ENCODE measurements at regions not wholly inside any gene's neighbourhood (a gene's known extent, or its start where the extent isn't known, plus 50 kb on each side); places are given as distances from the start of the nearest gene placed in this dataset.

GRCh38 chr12:91900971-91901370 is 244.7 kb downstream of the BTG1 start:
- ATAC-seq (no peak), DNase-seq (no peak)
- Histone ChIP-seq H3K27ac (ENCODE audit: low read length) (no peak overlapping the region), H3K4me3 (ENCODE audit: low read length) (no peak overlapping the region), H3K27me3 (ENCODE audit: control insufficient read depth, insufficient read depth) (no peaks in the 10 kb centered on the region), H3K4me1 (ENCODE audit: control insufficient read depth, insufficient read depth, low read length) (peaks cover 4% of the 10 kb centered on the region), H3K9me3 (ENCODE audit: control insufficient read depth, low read length) (no peaks in the 10 kb centered on the region)
- intact Hi-C loops (cut with DNase I), result no loop called here

- intact Hi-C loops (cut with DNase I), result loop anchor here in 1 of 4 donors (10.0 kb wide), 1 partner anchor 236 kb away; no protein-coding TSS in a partner anchor
- Histone ChIP-seq H3K4me3 (ENCODE audit: low read length) (no peak overlapping the region), H3K27ac (ENCODE audit: low read length) (no peak overlapping the region), H3K9me3 (ENCODE audit: control insufficient read depth, low read length) (no peaks in the 10 kb centered on the region), H3K27me3 (ENCODE audit: control insufficient read depth, insufficient read depth) (no peaks in the 10 kb centered on the region), H3K4me1 (ENCODE audit: control insufficient read depth, insufficient read depth, low read length) (peaks cover 4% of the 10 kb centered on the region)
- no peak for DNase-seq
- ATAC-seq, result no peak
- WGBS, result 33% methylated on average over 1 of the region's 1 CpG
These were observed 246.6 kb downstream of the BTG1 start for GRCh38 chr12:91899056-91899455.

GRCh38 chr12:91897025-91897515 is 248.6 kb downstream of the BTG1 start:
- intact Hi-C loops (cut with DNase I), result loop anchor here in 1 of 4 donors (10.0 kb wide), 1 partner anchor 238 kb away; no protein-coding TSS in a partner anchor

GRCh38 chr12:91896286-91897024 is 249.2 kb downstream of the BTG1 start:
- Histone ChIP-seq H3K9me3 (ENCODE audit: control insufficient read depth, low read length) (no peaks in the 10 kb centered on the region), H3K27me3 (ENCODE audit: control insufficient read depth, insufficient read depth) (no peaks in the 10 kb centered on the region), H3K4me3 (ENCODE audit: low read length) (no peak overlapping the region), H3K4me1 (ENCODE audit: control insufficient read depth, insufficient read depth, low read length) (peaks cover 4% of the 10 kb centered on the region), H3K27ac (ENCODE audit: low read length) (no peak overlapping the region)
- peak; percentile 80 to 93 for ATAC-seq
- intact Hi-C loops (cut with DNase I), result loop anchor here in 1 of 4 donors (10.0 kb wide), 1 partner anchor 238 kb away; no protein-coding TSS in a partner anchor
- WGBS, result 39% methylated on average over 5 of the region's 5 CpGs
- peak; percentile 50 to 77 (median 66) for DNase-seq

More at GRCh38 chr12:91897025-91897515, 248.6 kb downstream of the BTG1 start:
- Histone ChIP-seq H3K4me3 (ENCODE audit: low read length) (no peak overlapping the region), H3K4me1 (ENCODE audit: control insufficient read depth, insufficient read depth, low read length) (peaks cover 4% of the 10 kb centered on the region), H3K27ac (ENCODE audit: low read length) (no peak overlapping the region), H3K9me3 (ENCODE audit: control insufficient read depth, low read length) (no peaks in the 10 kb centered on the region), H3K27me3 (ENCODE audit: control insufficient read depth, insufficient read depth) (no peaks in the 10 kb centered on the region)
- DNase-seq, result no peak
- ATAC-seq, result peak in 1 of 2 donors; percentile 12
- 83% methylated on average over 5 of the region's 5 CpGs for WGBS

GRCh38 chr12:91894911-91895310 is 250.7 kb downstream of the BTG1 start:
- no peak for ATAC-seq
- no peaks in the 10 kb centered on the region for H3K9me3 ChIP-seq (ENCODE audit: control insufficient read depth, low read length)
- no peak overlapping the region for H3K4me3 ChIP-seq (ENCODE audit: low read length)
- DNase-seq, result no peak
- H3K27me3 ChIP-seq (ENCODE audit: control insufficient read depth, insufficient read depth), result no peaks in the 10 kb centered on the region
- intact Hi-C loops (cut with DNase I), result loop anchor here in 1 of 4 donors (10.0 kb wide), 1 partner anchor 240 kb away; no protein-coding TSS in a partner anchor
- H3K4me1 ChIP-seq (ENCODE audit: control insufficient read depth, insufficient read depth, low read length), result peaks cover 4% of the 10 kb centered on the region
- H3K27ac ChIP-seq (ENCODE audit: low read length), result no peak overlapping the region

GRCh38 chr12:91893476-91893875 is 252.2 kb downstream of the BTG1 start:
- Histone ChIP-seq H3K9me3 (ENCODE audit: control insufficient read depth, low read length) (no peaks in the 10 kb centered on the region), H3K4me1 (ENCODE audit: control insufficient read depth, insufficient read depth, low read length) (peaks cover 4% of the 10 kb centered on the region), H3K4me3 (ENCODE audit: low read length) (no peak overlapping the region), H3K27ac (ENCODE audit: low read length) (no peak overlapping the region), H3K27me3 (ENCODE audit: control insufficient read depth, insufficient read depth) (no peaks in the 10 kb centered on the region)
- DNase-seq (no peak), ATAC-seq (no peak)
- intact Hi-C loops (cut with DNase I), result loop anchor here in 1 of 4 donors (10.0 kb wide), 1 partner anchor 241 kb away; no protein-coding TSS in a partner anchor
- WGBS, result 78% methylated on average over 3 of the region's 3 CpGs

GRCh38 chr12:91892081-91892855 is 253.4 kb downstream of the BTG1 start:
- H3K27ac ChIP-seq (ENCODE audit: low read length), result no peak overlapping the region
- 45% methylated on average over 4 of the region's 4 CpGs for WGBS
- ATAC-seq (peak in 1 of 2 donors; percentile 46), DNase-seq (no peak)
- no peaks in the 10 kb centered on the region for H3K9me3 ChIP-seq (ENCODE audit: control insufficient read depth, low read length)
- no peaks in the 10 kb centered on the region for H3K27me3 ChIP-seq (ENCODE audit: control insufficient read depth, insufficient read depth)
- H3K4me3 ChIP-seq (ENCODE audit: low read length), result no peak overlapping the region
- intact Hi-C loops (cut with DNase I), result loop anchor here in 1 of 4 donors (10.0 kb wide), 1 partner anchor 243 kb away; no protein-coding TSS in a partner anchor
- H3K4me1 ChIP-seq (ENCODE audit: control insufficient read depth, insufficient read depth, low read length), result peaks cover 4% of the 10 kb centered on the region

- Histone ChIP-seq H3K9me3 (ENCODE audit: control insufficient read depth, low read length) (no peaks in the 10 kb centered on the region), H3K27ac (ENCODE audit: low read length) (no peak overlapping the region), H3K4me3 (ENCODE audit: low read length) (no peak overlapping the region), H3K4me1 (ENCODE audit: control insufficient read depth, insufficient read depth, low read length) (no peaks in the 10 kb centered on the region), H3K27me3 (ENCODE audit: control insufficient read depth, insufficient read depth) (no peaks in the 10 kb centered on the region)
- ATAC-seq (no peak), DNase-seq (no peak)
- intact Hi-C loops (cut with DNase I), result loop anchor here in 1 of 4 donors (10.0 kb wide), 1 partner anchor 244 kb away; no protein-coding TSS in a partner anchor
- 96% methylated on average over 1 of the region's 1 CpG for WGBS
These were observed 254.9 kb downstream of the BTG1 start for GRCh38 chr12:91890742-91891141.

GRCh38 chr12:91889910-91890309 is 255.7 kb downstream of the BTG1 start:
- DNase-seq (no peak), ATAC-seq (no peak)
- Histone ChIP-seq H3K27ac (ENCODE audit: low read length) (no peak overlapping the region), H3K4me1 (ENCODE audit: control insufficient read depth, insufficient read depth, low read length) (no peaks in the 10 kb centered on the region), H3K4me3 (ENCODE audit: low read length) (no peak overlapping the region), H3K27me3 (ENCODE audit: control insufficient read depth, insufficient read depth) (no peaks in the 10 kb centered on the region), H3K9me3 (ENCODE audit: control insufficient read depth, low read length) (no peaks in the 10 kb centered on the region)
- intact Hi-C loops (cut with DNase I), result loop anchor here in 1 of 4 donors (10.0 kb wide), 1 partner anchor 245 kb away; no protein-coding TSS in a partner anchor

- WGBS, result 97% methylated on average over 2 of the region's 2 CpGs
- intact Hi-C loops (cut with DNase I), result no loop called here
- DNase-seq, result no peak
- Histone ChIP-seq H3K9me3 (ENCODE audit: control insufficient read depth, low read length) (no peaks in the 10 kb centered on the region), H3K4me3 (ENCODE audit: low read length) (no peak overlapping the region), H3K4me1 (ENCODE audit: control insufficient read depth, insufficient read depth, low read length) (no peaks in the 10 kb centered on the region), H3K27ac (ENCODE audit: low read length) (no peak overlapping the region), H3K27me3 (ENCODE audit: control insufficient read depth, insufficient read depth) (no peaks in the 10 kb centered on the region)
- ATAC-seq, result no peak
These were observed 256.6 kb downstream of the BTG1 start for GRCh38 chr12:91889059-91889458.

GRCh38 chr12:91887957-91888356 is 257.7 kb downstream of the BTG1 start:
- WGBS, result 80% methylated on average over 2 of the region's 2 CpGs
- Histone ChIP-seq H3K4me1 (ENCODE audit: control insufficient read depth, insufficient read depth, low read length) (no peaks in the 10 kb centered on the region), H3K4me3 (ENCODE audit: low read length) (no peak overlapping the region), H3K27me3 (ENCODE audit: control insufficient read depth, insufficient read depth) (no peaks in the 10 kb centered on the region), H3K27ac (ENCODE audit: low read length) (no peak overlapping the region), H3K9me3 (ENCODE audit: control insufficient read depth, low read length) (no peaks in the 10 kb centered on the region)
- intact Hi-C loops (cut with DNase I), result no loop called here
- no peak for DNase-seq
- no peak for ATAC-seq
